ENCODE measurements at regions not wholly inside any gene's neighbourhood (a gene's known extent, or its start where the extent isn't known, plus 50 kb on each side); places are given as distances from the start of the nearest gene placed in this dataset.

DNA sequence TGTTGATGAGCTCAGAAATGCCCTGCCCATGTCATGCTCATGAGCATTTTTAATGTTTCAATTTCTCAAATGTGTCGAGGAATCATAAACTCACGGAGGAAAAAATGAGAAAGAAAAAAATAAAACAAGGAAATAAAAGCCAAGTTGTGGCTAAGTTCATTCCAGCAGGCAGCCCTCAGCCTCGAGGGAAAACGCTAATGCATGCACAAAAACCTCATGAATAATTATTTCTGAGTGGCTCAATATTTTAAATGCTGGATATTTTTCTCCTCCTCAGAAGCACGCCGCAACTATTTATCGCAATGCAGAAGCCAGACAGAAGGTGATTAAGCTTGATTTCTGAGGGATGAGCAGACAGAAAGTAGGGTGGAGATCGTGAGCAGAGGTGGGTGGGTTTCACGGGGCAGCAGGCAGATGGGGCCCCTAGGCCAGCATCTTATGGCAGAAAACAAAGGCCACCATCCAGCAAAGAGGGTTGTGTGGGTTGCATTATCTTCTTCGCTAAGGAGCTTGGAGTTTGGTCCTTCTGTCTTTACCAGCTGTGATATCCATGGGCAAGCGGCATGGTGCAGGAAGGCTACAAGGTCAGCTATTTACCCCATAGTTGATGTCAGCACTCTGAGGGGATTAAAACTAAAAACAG lies 151.5 kb upstream of the LRFN2 start:
- ATAC-seq (ENCODE audit: low FRiP score in 2 of 2) (no peak), DNase-seq (no peak)
- H3K36me3 ChIP-seq = no peaks in the 10 kb centered on the region
- H3K9me3 ChIP-seq = no peaks in the 10 kb centered on the region
- no peak overlapping the region for H3K4me3 ChIP-seq
- H3K4me1 ChIP-seq = no peaks in the 10 kb centered on the region
- WGBS, 2 donors = 80 to 82% methylated on average over 11 of the region's 11 CpGs
- H3K27me3 ChIP-seq = no peaks in the 10 kb centered on the region
- H3K27ac ChIP-seq = no peak overlapping the region
- TF ChIP-seq, protein P1, sequence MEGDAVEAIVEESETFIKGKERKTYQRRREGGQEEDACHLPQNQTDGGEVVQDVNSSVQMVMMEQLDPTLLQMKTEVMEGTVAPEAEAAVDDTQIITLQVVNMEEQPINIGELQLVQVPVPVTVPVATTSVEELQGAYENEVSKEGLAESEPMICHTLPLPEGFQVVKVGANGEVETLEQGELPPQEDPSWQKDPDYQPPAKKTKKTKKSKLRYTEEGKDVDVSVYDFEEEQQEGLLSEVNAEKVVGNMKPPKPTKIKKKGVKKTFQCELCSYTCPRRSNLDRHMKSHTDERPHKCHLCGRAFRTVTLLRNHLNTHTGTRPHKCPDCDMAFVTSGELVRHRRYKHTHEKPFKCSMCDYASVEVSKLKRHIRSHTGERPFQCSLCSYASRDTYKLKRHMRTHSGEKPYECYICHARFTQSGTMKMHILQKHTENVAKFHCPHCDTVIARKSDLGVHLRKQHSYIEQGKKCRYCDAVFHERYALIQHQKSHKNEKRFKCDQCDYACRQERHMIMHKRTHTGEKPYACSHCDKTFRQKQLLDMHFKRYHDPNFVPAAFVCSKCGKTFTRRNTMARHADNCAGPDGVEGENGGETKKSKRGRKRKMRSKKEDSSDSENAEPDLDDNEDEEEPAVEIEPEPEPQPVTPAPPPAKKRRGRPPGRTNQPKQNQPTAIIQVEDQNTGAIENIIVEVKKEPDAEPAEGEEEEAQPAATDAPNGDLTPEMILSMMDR (IDR thresholded peaks at IDR 0.05) = no peak
- no peak for TF ChIP-seq POLR2AphosphoS5 (IDR thresholded peaks at IDR 0.05)
- no peak for TF ChIP-seq POLR2A (IDR thresholded peaks at IDR 0.05)
- no peak for TF ChIP-seq EP300 (IDR thresholded peaks at IDR 0.05)

DNA sequence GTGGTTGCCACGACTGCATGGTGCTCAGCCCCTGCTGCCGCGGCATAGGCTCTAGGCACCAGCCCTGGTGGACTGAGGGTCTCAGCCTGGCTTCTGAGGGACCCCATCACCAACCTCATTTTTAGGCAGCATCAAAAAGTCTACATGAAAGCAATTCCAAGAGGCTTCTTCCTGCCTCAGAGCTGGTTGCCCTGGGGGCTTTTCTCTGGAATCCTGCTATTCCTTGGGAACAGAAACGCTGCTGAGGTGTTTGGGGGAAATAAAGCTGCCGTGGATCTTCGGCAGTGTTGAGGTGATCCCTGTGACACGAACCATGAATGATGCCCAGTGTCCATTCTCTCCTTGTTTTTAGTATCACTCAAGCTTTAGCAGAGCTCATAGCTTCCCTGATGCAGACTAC lies 148.4 kb upstream of the LRFN2 start:
- DNase-seq = peak in 1 of 2 donors; percentile 21
- Histone ChIP-seq H3K27me3 (no peaks in the 10 kb centered on the region), H3K4me1 (no peaks in the 10 kb centered on the region), H3K4me3 (no peak overlapping the region), H3K9me3 (no peaks in the 10 kb centered on the region), H3K36me3 (no peaks in the 10 kb centered on the region), H3K27ac (no peak overlapping the region)
- no peak for ATAC-seq (ENCODE audit: low FRiP score in 2 of 2)
- TF ChIP-seq POLR2AphosphoS5 (IDR thresholded peaks at IDR 0.05) = no peak
- no peak for TF ChIP-seq POLR2A (IDR thresholded peaks at IDR 0.05)
- TF ChIP-seq, protein P1 (IDR thresholded peaks at IDR 0.05) = no peak
- no peak for TF ChIP-seq EP300 (IDR thresholded peaks at IDR 0.05)
- 76 to 81% methylated on average over 7 of the region's 7 CpGs for WGBS, 2 donors

DNA sequence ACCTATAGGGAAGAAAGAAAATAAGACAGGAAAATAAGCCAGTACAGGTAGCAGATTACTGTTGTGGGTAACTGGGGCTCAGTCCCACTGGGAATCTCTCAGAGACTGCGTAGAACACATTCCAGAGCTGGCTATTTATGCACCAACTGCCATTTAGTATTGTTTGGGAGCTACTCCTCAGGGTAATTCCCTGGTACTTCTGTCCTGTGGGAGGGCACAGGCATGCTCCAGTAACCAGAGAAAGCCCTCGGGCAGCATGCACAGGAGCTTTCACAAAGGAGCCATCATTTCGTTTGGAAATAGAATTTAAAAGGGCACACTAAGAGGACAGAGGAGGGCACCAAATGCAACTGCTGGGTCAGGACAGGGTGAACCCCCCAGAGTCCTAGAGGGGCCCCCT lies 148.0 kb upstream of the LRFN2 start:
- Histone ChIP-seq H3K4me3 (no peak overlapping the region), H3K36me3 (no peaks in the 10 kb centered on the region), H3K4me1 (no peaks in the 10 kb centered on the region), H3K27ac (no peak overlapping the region), H3K9me3 (no peaks in the 10 kb centered on the region), H3K27me3 (no peaks in the 10 kb centered on the region)
- DNase-seq = no peak
- ATAC-seq (ENCODE audit: low FRiP score in 2 of 2) = no peak
- WGBS, 2 donors = 18 to 78% methylated on average over 2 to 3 of the region's 3 CpGs
- no peak for TF ChIP-seq POLR2A (IDR thresholded peaks at IDR 0.05)
- no peak for TF ChIP-seq POLR2AphosphoS5 (IDR thresholded peaks at IDR 0.05)
- TF ChIP-seq, protein P1 (IDR thresholded peaks at IDR 0.05) = no peak
- no peak for TF ChIP-seq EP300 (IDR thresholded peaks at IDR 0.05)

DNA sequence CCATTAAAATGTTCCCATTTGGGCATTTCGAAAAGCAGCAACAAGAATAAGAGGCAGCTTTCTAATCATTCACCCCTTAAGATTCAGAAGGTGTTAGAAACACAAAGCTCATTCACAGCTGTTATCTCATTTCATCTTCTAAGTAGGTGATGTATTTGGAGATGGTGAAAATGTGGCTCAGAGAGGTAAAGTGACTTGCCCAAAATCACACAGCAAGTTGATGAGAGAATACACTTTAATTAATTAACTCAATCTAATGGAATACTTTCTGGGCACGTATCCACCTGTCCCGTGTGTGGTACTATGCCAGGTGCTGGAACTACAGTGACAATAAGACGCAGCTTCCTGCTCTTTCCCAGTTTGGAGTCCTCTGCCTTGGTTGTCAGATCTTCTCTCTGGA lies 147.4 kb upstream of the LRFN2 start:
- H3K4me1 ChIP-seq = no peaks in the 10 kb centered on the region
- WGBS, 2 donors = 82 to 86% methylated on average over 4 of the region's 4 CpGs
- no peaks in the 10 kb centered on the region for H3K9me3 ChIP-seq
- no peak for ATAC-seq (ENCODE audit: low FRiP score in 2 of 2)
- H3K36me3 ChIP-seq = no peaks in the 10 kb centered on the region
- H3K4me3 ChIP-seq = no peak overlapping the region
- H3K27me3 ChIP-seq = no peaks in the 10 kb centered on the region
- no peak for DNase-seq
- TF ChIP-seq EP300 (IDR thresholded peaks at IDR 0.05) (no peak), POLR2AphosphoS5 (IDR thresholded peaks at IDR 0.05) (no peak), POLR2A (IDR thresholded peaks at IDR 0.05) (no peak)
- TF ChIP-seq, protein P1 (IDR thresholded peaks at IDR 0.05) = no peak
- no peak overlapping the region for H3K27ac ChIP-seq

DNA sequence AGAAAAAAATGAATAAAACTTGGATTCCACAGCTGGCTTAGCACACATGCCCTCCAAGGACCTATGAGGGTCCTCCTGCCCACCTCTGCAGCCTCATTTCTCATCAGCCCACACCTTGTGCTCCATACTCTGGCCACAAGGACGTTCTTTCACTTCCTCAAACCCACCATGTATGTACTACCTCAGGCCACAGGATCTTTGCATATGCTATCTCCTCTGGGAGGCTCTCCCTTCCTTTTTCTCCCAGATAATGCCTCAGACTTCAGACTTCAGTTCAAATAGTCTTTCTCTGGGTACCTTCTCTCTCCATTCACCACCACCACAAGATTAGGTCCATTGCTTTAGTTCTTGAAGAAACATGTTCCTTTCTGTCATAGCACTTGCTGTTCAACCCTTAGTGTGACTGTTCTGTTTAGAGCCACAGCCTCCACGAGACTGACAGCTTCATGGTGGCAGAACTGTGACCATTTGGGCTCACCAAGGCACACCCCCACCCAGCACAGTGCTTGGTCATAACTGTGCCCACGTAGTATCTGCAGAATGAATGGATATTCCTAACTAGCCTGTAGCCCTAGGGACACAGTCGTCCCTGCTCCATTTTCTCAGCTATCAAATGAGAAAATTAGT lies 146.7 kb upstream of the LRFN2 start:
- Histone ChIP-seq H3K4me1 (no peaks in the 10 kb centered on the region), H3K27ac (no peak overlapping the region), H3K9me3 (no peaks in the 10 kb centered on the region), H3K4me3 (no peak overlapping the region), H3K36me3 (no peaks in the 10 kb centered on the region), H3K27me3 (no peaks in the 10 kb centered on the region)
- TF ChIP-seq POLR2AphosphoS5 (IDR thresholded peaks at IDR 0.05) = no peak
- TF ChIP-seq, protein P1 (IDR thresholded peaks at IDR 0.05) = no peak
- no peak for TF ChIP-seq EP300 (IDR thresholded peaks at IDR 0.05)
- TF ChIP-seq POLR2A (IDR thresholded peaks at IDR 0.05) = no peak
- DNase-seq (no peak), ATAC-seq (ENCODE audit: low FRiP score in 2 of 2) (no peak)
- WGBS, 2 donors = 49 to 66% methylated on average over 4 of the region's 4 CpGs
